Upper lobe of left lung (tissue), 6 donors: ENCODE measurements at regions not wholly inside any gene's neighbourhood (a gene's known extent, or its start where the extent isn't known, plus 50 kb on each side); places are given as distances from the start of the nearest gene placed in this dataset.

ENCODE experiments used
- ATAC-seq, 2 donors: fragments of 200-7000 bp; cut with Tn5 transposase; one replicate each; pipeline ENCODE4 v1.9.1; 2022; ENCODE audit warnings: mild to moderate bottlenecking in 2 of 2, moderate library complexity in 2 of 2; ENCODE audit not compliant: low FRiP score in 2 of 2
- DNase-seq, 2 donors: peaks; one replicate each; pipeline ENCODE4 v3.0.0-alpha.2; 2019 to 2020
- H3K27ac ChIP-seq, 4 donors: fragments of 200-600 bp; sonication (generic); one replicate each; pipeline ENCODE4 v1.5.1; 2016 to 2019
- H3K27me3 ChIP-seq, 4 donors: fragments of 200-600 bp; sonication (generic); one replicate each; pipeline ENCODE4 v1.5.1; 2017 to 2019
- H3K36me3 ChIP-seq, 4 donors: fragments of 200-600 bp; sonication (generic); one replicate each; pipeline ENCODE4 v1.5.1; 2016 to 2019
- H3K4me1 ChIP-seq, 4 donors: fragments of 200-600 bp; sonication (generic); one replicate each; pipeline ENCODE4 v1.5.1; 2018 to 2019
- H3K4me3 ChIP-seq, 4 donors: fragments of 200-600 bp; sonication (generic); one replicate each; pipeline ENCODE4 v1.5.1; 2017 to 2019; ENCODE audit warnings: mild to moderate bottlenecking in 2 of 4, moderate library complexity in 1 of 4
- H3K9me3 ChIP-seq, 4 donors: fragments of 200-600 bp; sonication (generic); one replicate each; pipeline ENCODE4 v1.5.1; 2018 to 2019
- EP300 ChIP-seq, 4 donors: sonication (generic); formaldehyde crosslinking; IDR thresholded peaks; one replicate each; pipeline ENCODE4 v1.5.1; 2017; ENCODE audit warnings: antibody characterized with exemption in 4 of 4, control low read depth in 2 of 4
- POLR2A ChIP-seq, 4 donors: fragments of 450-650 bp; IDR thresholded peaks; one replicate each; pipeline ENCODE4 v1.5.1; 2016 to 2017; ENCODE audit warnings: antibody characterized with exemption in 4 of 4, mild to moderate bottlenecking in 2 of 4
- POLR2AphosphoS5 ChIP-seq, 2 donors: sonication (generic); formaldehyde crosslinking; IDR thresholded peaks; one replicate each; pipeline ENCODE4 v1.5.1; 2017; ENCODE audit warnings: antibody characterized with exemption in 2 of 2
- WGBS, 2 donors: methylation state at CpG; one replicate each; pipeline ENCODE4 v1.1.5; 2017 to 2018; 5-methylcytosine and 5-hydroxymethylcytosine counted together
- TF ChIP-seq, protein P1 (sequence below), 6 experiments: fragments of 450-650 bp in 4 of 6; fragments of 200-600 bp in 2 of 6; sonication (generic) in 2 of 6; IDR thresholded peaks; one replicate each; pipeline ENCODE4 v1.5.1; 2016 to 2019; ENCODE audit warnings: antibody characterized with exemption in 6 of 6
- donor health status: DM: no; HTN: no; CAD: no; lungs with moderate emphysema.
- donor health status: DM: no; HTN: yes; CAD: no; lungs with severe emphysema.

DNA sequence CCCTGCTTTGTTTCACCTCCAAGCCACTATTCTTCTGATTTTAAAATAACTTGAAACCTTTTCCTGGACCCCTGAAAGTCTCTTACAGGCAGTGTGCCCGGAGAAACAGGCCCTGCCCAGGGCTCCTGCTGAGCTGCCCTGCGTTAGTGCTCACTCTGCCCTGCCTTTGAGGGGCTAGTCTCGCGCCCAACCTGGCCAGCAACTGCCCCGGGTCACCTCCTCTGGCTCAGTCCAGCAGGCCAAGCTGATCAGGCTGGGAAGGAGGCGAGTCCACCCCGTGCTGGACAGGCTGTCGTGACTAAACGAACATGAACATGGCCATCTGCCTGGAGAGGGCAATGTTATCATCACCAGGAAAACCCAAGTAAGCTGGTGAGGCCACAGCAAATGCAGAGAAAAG lies 245.4 kb downstream of the ANKRD60 start:
- no peak overlapping the region for H3K4me3 ChIP-seq
- TF ChIP-seq EP300 (IDR thresholded peaks at IDR 0.05) (no peak), POLR2A (IDR thresholded peaks at IDR 0.05) (no peak)
- TF ChIP-seq, protein P1, sequence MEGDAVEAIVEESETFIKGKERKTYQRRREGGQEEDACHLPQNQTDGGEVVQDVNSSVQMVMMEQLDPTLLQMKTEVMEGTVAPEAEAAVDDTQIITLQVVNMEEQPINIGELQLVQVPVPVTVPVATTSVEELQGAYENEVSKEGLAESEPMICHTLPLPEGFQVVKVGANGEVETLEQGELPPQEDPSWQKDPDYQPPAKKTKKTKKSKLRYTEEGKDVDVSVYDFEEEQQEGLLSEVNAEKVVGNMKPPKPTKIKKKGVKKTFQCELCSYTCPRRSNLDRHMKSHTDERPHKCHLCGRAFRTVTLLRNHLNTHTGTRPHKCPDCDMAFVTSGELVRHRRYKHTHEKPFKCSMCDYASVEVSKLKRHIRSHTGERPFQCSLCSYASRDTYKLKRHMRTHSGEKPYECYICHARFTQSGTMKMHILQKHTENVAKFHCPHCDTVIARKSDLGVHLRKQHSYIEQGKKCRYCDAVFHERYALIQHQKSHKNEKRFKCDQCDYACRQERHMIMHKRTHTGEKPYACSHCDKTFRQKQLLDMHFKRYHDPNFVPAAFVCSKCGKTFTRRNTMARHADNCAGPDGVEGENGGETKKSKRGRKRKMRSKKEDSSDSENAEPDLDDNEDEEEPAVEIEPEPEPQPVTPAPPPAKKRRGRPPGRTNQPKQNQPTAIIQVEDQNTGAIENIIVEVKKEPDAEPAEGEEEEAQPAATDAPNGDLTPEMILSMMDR (IDR thresholded peaks at IDR 0.05), result no peak
- H3K27me3 ChIP-seq, result no peaks in the 10 kb centered on the region
- 89 to 95% methylated on average over 3 to 9 of the region's 9 CpGs for WGBS, 2 donors
- H3K9me3 ChIP-seq, result no peaks in the 10 kb centered on the region
- DNase-seq, result peak in 1 of 2 donors; percentile 56
- H3K27ac ChIP-seq, result no peak overlapping the region
- H3K36me3 ChIP-seq, result no peaks in the 10 kb centered on the region
- ATAC-seq, result no peak
- no peaks in the 10 kb centered on the region for H3K4me1 ChIP-seq

DNA sequence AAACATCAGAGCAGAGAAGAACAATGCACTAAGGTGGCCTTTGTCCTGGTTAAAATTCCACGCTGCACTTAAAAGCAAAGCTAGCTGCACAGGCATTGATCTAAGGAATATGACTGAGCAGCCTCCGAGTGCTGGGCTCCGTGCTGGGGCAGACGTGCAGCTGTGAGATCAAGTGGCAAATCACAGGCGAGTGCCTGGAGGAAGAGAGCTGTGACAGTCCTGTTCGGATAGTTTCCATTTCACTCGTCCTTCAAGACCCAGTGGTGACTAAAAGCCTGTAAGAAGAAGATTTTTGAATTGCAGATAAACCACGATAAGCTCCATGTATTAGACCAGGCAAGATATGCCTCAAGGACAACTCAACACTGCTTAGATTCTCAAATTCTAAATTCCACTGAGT lies 247.9 kb downstream of the ANKRD60 start:
- no peak for DNase-seq
- Histone ChIP-seq H3K4me1 (no peaks in the 10 kb centered on the region), H3K9me3 (no peaks in the 10 kb centered on the region), H3K36me3 (no peaks in the 10 kb centered on the region), H3K4me3 (no peak overlapping the region), H3K27ac (no peak overlapping the region), H3K27me3 (no peaks in the 10 kb centered on the region)
- ATAC-seq, result no peak
- 40 to 57% methylated on average over 8 of the region's 8 CpGs for WGBS, 2 donors
- TF ChIP-seq POLR2AphosphoS5 (IDR thresholded peaks at IDR 0.05), result no peak
- TF ChIP-seq POLR2A (IDR thresholded peaks at IDR 0.05), result no peak
- TF ChIP-seq EP300 (IDR thresholded peaks at IDR 0.05), result no peak
- TF ChIP-seq, protein P1 (IDR thresholded peaks at IDR 0.05), result no peak

DNA sequence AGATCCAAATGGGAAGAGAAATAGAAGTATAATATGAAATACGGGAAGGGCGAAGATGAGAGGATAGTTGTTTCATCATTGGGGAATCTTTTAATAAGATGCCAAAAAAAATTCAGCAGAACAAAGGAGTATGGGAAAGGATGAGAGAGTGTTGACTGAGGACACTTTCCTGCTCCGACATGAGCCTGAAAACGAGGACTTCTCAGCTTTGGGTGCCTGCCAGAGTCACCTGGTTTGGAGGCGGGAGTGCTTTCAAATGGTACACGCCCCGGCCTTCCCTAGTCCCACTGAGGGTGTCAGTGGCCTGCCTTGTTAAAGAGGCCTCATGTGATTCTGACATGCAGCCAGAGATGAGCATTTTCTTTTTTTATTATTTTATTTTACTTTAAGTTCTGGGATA lies 250.9 kb downstream of the ANKRD60 start:
- Histone ChIP-seq H3K9me3 (no peaks in the 10 kb centered on the region), H3K27me3 (no peaks in the 10 kb centered on the region), H3K36me3 (no peaks in the 10 kb centered on the region), H3K27ac (no peak overlapping the region), H3K4me3 (no peak overlapping the region), H3K4me1 (no peaks in the 10 kb centered on the region)
- ATAC-seq, result peak in 1 of 2 donors; percentile 45
- WGBS, 2 donors, result 63 to 81% methylated on average over 7 of the region's 7 CpGs
- no peak for DNase-seq
- TF ChIP-seq POLR2A (IDR thresholded peaks at IDR 0.05) (no peak), EP300 (IDR thresholded peaks at IDR 0.05) (no peak), POLR2AphosphoS5 (IDR thresholded peaks at IDR 0.05) (no peak)
- TF ChIP-seq, protein P1 (IDR thresholded peaks at IDR 0.05), result no peak

DNA sequence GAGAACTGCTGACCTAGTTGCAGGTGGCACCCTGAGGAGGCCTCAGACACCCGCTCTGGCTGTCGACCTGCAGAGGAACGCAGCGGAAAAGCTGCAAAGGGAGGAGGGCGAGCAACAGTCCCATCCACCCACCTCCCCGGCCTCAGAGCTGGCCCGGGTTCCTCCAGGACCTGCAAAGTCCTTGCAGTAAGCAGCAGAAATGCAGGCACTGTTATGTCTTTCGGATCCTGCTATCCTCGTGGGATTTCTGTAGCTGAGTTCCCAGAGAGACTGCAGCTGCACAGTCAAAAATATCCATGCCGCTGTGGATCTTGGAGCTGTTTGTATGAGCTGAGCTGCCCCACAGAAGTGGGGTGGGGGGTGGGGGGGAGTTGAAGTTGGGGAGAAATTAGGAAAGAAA lies 251.3 kb downstream of the ANKRD60 start:
- ATAC-seq (no peak), DNase-seq (peak in 1 of 2 donors; percentile 36)
- TF ChIP-seq POLR2A (IDR thresholded peaks at IDR 0.05) (no peak), POLR2AphosphoS5 (IDR thresholded peaks at IDR 0.05) (no peak), EP300 (IDR thresholded peaks at IDR 0.05) (no peak)
- TF ChIP-seq, protein P1 (IDR thresholded peaks at IDR 0.05), result no peak
- 69 to 86% methylated on average over 8 to 10 of the region's 10 CpGs for WGBS, 2 donors
- no peak overlapping the region for H3K4me3 ChIP-seq
- H3K27ac ChIP-seq, result no peak overlapping the region
- no peaks in the 10 kb centered on the region for H3K4me1 ChIP-seq
- H3K9me3 ChIP-seq, result no peaks in the 10 kb centered on the region
- H3K36me3 ChIP-seq, result no peaks in the 10 kb centered on the region
- H3K27me3 ChIP-seq, result no peaks in the 10 kb centered on the region

DNA sequence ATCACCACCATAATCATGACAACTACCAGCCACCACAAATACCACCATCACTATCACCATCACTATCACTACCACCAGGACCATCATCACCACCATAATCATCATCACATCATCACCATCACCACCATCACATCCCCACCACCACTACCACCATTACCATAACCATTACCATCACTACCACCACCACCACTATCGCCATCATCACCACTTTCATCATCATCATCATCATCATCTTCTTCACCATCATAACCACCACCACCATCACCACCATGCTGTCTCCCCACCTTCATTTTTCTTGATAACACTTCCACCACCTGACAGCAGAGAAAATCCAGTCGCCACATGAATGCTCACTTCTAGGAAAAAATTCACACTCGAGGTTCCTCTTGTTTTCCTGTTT lies 253.6 kb downstream of the ANKRD60 start:
- DNase-seq (no peak), ATAC-seq (no peak)
- no peak overlapping the region for H3K4me3 ChIP-seq
- H3K27ac ChIP-seq, result no peak overlapping the region
- no peaks in the 10 kb centered on the region for H3K4me1 ChIP-seq
- H3K27me3 ChIP-seq, result no peaks in the 10 kb centered on the region
- no peaks in the 10 kb centered on the region for H3K9me3 ChIP-seq
- TF ChIP-seq EP300 (IDR thresholded peaks at IDR 0.05) (no peak), POLR2AphosphoS5 (IDR thresholded peaks at IDR 0.05) (no peak), POLR2A (IDR thresholded peaks at IDR 0.05) (no peak)
- TF ChIP-seq, protein P1 (IDR thresholded peaks at IDR 0.05), result no peak
- 92 to 95% methylated on average over 3 of the region's 3 CpGs for WGBS, 2 donors
- no peaks in the 10 kb centered on the region for H3K36me3 ChIP-seq
